Panc1 (cell line): ENCODE measurements at regions not wholly inside any gene's neighbourhood (a gene's known extent, or its start where the extent isn't known, plus 50 kb on each side); places are given as distances from the start of the nearest gene placed in this dataset.

Experiments
- ATAC-seq: fragments of 200-7000 bp; cut with Tn5 transposase; 2 replicates; pipeline ENCODE4 v1.9.1; 2020; ENCODE audit warnings: mild to moderate bottlenecking, moderate library complexity
- BruUV-seq: library from RNA; stranded (reverse); fragments of 400-500 nt; replicated peaks from 2 replicates; lab custom pipeline; 2021; lab: Mats Ljungman, UMichigan
- CTCF ChIA-PET: fragments of 300-600 bp; sonication (Branson Sonifier 250); formaldehyde crosslinking; loops from one replicate; lab custom pipeline; 2022; ENCODE audit warnings: antibody characterized with exemption; lab: Charles Lee
- POLR2A ChIA-PET: fragments of 300-600 bp; sonication (Branson Sonifier 250); formaldehyde crosslinking; loops from one replicate; lab custom pipeline; 2022; ENCODE audit warnings: antibody characterized with exemption; lab: Charles Lee
- DNase-seq: peaks from one replicate; pipeline ENCODE4 v3.0.0-alpha.2; 2010; ENCODE audit warnings: low read depth, low spot score
- H3K27ac ChIP-seq: 2 replicates; pipeline ENCODE4 v1.5.1; 2011; ENCODE audit warnings: mild to moderate bottlenecking, low read length, inconsistent platforms
- H3K27me3 ChIP-seq: fragments of 200-500 bp; sonication (Bioruptor generic); 2 replicates; pipeline ENCODE4 v1.6.0; 2014; ENCODE audit warnings: low read length, inconsistent platforms; ENCODE audit not compliant: control insufficient read depth, insufficient read depth
- H3K36me3 ChIP-seq: fragments of 200-500 bp; sonication (Bioruptor generic); 2 replicates; pipeline ENCODE4 v1.5.1; 2014; ENCODE audit warnings: inconsistent platforms, mild to moderate bottlenecking, low read length, moderate library complexity; ENCODE audit not compliant: control insufficient read depth, insufficient read depth
- H3K4me1 ChIP-seq: 2 replicates; pipeline ENCODE4 v1.5.1; 2011; ENCODE audit warnings: inconsistent platforms, mild to moderate bottlenecking, low read length, moderate library complexity; ENCODE audit not compliant: control insufficient read depth, insufficient read depth
- H3K4me3 ChIP-seq, 2 experiments: 2 replicates each; pipeline ENCODE4 v1.5.1; 2011 to 2012; ENCODE audit warnings: low read depth in 2 of 2, low read length in 2 of 2, mild to moderate bottlenecking in 2 of 2, inconsistent platforms in 1 of 2, moderate library complexity in 1 of 2
- H3K9me3 ChIP-seq: fragments of 200-500 bp; sonication (Bioruptor generic); 2 replicates; pipeline ENCODE4 v1.5.1; 2014; ENCODE audit warnings: low read depth, mild to moderate bottlenecking, inconsistent platforms, low read length, moderate library complexity; ENCODE audit not compliant: control insufficient read depth, insufficient read depth
- POLR2AphosphoS5 ChIP-seq: IDR thresholded peaks from 2 replicates; pipeline ENCODE4 v1.6.1; 2012; ENCODE audit warnings: mild to moderate bottlenecking, low read depth, low read length, moderate library complexity
- SIN3A ChIP-seq: IDR thresholded peaks from 2 replicates; pipeline ENCODE4 v1.6.1; 2012; ENCODE audit warnings: low read depth, mild to moderate bottlenecking, low read length, moderate library complexity, borderline replicate concordance; ENCODE audit not compliant: insufficient read depth
- TCF7L2 ChIP-seq: IDR thresholded peaks from 2 replicates; pipeline ENCODE4 v1.6.1; 2011; ENCODE audit warnings: mild to moderate bottlenecking, low read depth, low read length, inconsistent platforms
- in situ Hi-C: cut with HindIII; loops from 2 replicates; pipeline ENCODE4 v1.10.0; 2016; ENCODE audit warnings: low sequenced_read_pairs, low pct_unique_long_range_greater_than_20kb
- intact Hi-C: fragments of 100-400 bp; cut with micrococcal nuclease; formaldehyde crosslinking; loops from one replicate; pipeline ENCODE4 v1.10.0; 2022; ENCODE audit not compliant: unreplicated experiment
- TF ChIP-seq, protein P1 (sequence below): fragments of 450-650 bp; IDR thresholded peaks from 2 replicates; pipeline ENCODE4 v1.5.1; 2017; ENCODE audit warnings: mild to moderate bottlenecking
- TF ChIP-seq, protein P2 (sequence below), 2 experiments: IDR thresholded peaks; 2 replicates each; pipeline ENCODE4 v1.6.1; 2011 to 2012; ENCODE audit warnings: low read depth in 2 of 2, control low read depth in 1 of 2, low read length in 1 of 2, mild to moderate bottlenecking in 1 of 2, moderate library complexity in 1 of 2; ENCODE audit not compliant: insufficient read depth in 1 of 2

DNA sequence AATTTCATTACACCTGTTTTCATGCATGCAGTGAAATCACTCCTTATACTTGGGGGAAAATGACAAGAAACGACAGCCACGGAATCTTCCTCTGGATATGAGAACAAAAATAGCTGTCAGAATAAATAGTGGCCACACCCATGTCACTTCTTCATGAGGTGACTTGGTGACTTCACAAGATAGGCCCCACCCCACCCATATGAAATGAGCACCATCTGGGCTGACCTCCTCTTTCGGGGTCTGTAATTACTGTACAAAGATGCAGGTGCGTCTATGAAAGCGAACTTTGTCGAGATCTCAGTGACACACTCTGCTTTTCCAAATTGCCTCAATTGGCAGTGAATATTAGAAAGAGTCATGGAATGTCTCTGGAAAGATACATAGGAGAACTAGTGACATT lies 184.2 kb upstream of the CCN2 start:
- in situ Hi-C loops (no loop called here), intact Hi-C loops (no loop called here)
- no peak for DNase-seq
- Histone ChIP-seq H3K4me3 (no peak overlapping the region), H3K36me3 (no peaks in the 10 kb centered on the region), H3K9me3 (no peaks in the 10 kb centered on the region), H3K27ac (no peak overlapping the region), H3K4me1 (0 out of 2 replicates have a peak, but pooled peaks cover 6% of the 10 kb centered on the region), H3K27me3 (no peaks in the 10 kb centered on the region)
- ChIA-PET POLR2A (no interaction called here), CTCF (no interaction called here)
- no TSS peak for BruUV-seq
- ATAC-seq, result no peak
- TF ChIP-seq, protein P1, sequence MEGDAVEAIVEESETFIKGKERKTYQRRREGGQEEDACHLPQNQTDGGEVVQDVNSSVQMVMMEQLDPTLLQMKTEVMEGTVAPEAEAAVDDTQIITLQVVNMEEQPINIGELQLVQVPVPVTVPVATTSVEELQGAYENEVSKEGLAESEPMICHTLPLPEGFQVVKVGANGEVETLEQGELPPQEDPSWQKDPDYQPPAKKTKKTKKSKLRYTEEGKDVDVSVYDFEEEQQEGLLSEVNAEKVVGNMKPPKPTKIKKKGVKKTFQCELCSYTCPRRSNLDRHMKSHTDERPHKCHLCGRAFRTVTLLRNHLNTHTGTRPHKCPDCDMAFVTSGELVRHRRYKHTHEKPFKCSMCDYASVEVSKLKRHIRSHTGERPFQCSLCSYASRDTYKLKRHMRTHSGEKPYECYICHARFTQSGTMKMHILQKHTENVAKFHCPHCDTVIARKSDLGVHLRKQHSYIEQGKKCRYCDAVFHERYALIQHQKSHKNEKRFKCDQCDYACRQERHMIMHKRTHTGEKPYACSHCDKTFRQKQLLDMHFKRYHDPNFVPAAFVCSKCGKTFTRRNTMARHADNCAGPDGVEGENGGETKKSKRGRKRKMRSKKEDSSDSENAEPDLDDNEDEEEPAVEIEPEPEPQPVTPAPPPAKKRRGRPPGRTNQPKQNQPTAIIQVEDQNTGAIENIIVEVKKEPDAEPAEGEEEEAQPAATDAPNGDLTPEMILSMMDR, result no peak
- TF ChIP-seq SIN3A (no peak), TCF7L2 (no peak), POLR2AphosphoS5 (no peak)
- TF ChIP-seq, protein P2, sequence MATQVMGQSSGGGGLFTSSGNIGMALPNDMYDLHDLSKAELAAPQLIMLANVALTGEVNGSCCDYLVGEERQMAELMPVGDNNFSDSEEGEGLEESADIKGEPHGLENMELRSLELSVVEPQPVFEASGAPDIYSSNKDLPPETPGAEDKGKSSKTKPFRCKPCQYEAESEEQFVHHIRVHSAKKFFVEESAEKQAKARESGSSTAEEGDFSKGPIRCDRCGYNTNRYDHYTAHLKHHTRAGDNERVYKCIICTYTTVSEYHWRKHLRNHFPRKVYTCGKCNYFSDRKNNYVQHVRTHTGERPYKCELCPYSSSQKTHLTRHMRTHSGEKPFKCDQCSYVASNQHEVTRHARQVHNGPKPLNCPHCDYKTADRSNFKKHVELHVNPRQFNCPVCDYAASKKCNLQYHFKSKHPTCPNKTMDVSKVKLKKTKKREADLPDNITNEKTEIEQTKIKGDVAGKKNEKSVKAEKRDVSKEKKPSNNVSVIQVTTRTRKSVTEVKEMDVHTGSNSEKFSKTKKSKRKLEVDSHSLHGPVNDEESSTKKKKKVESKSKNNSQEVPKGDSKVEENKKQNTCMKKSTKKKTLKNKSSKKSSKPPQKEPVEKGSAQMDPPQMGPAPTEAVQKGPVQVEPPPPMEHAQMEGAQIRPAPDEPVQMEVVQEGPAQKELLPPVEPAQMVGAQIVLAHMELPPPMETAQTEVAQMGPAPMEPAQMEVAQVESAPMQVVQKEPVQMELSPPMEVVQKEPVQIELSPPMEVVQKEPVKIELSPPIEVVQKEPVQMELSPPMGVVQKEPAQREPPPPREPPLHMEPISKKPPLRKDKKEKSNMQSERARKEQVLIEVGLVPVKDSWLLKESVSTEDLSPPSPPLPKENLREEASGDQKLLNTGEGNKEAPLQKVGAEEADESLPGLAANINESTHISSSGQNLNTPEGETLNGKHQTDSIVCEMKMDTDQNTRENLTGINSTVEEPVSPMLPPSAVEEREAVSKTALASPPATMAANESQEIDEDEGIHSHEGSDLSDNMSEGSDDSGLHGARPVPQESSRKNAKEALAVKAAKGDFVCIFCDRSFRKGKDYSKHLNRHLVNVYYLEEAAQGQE (IDR thresholded peaks at IDR 0.05; ENCODE audit: insufficient read depth in 1 of 2, low read depth in 2 of 2, low read length in 1 of 2), result no peak

DNA sequence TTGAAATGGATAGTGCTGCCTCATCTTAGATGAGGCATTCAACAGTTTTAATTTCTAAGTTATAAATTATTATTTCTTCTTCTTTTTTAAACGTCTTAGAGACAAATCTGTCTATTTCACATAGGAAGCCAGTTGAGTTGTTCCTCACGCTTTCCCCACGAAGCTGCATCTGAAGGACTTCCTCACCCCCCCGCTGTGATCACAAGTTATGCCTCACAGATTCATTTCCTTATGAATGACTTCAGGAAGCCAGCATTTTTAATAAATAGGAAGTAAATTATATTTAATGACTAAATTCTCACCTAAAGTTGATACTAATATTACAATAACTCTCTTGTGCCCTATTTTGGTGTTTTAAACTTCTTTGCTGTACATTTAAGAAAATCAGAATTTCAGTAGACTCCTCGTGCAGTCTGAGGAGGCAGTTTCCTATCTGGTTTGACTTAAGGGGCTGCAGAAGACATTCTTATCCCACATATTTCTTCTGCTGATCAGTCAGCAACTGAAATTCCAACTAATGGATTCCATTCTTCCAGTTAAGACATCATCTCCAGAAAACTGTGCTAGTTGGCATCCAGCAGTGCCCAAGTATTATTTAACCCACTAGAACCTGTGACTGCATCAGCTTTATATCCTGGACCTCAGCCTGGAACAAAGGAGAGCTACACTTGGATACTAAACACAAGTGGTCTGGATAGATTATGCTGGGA lies 182.7 kb upstream of the CCN2 start:
- in situ Hi-C loops (no loop called here), intact Hi-C loops (no loop called here)
- 0 out of 2 replicates have a peak, but pooled peaks cover 6% of the 10 kb centered on the region for H3K4me1 ChIP-seq
- H3K27me3 ChIP-seq, result no peaks in the 10 kb centered on the region
- ChIA-PET POLR2A (interaction anchor here (0.6 kb wide), 1 partner anchor 21 kb away, joined by 3 read pairs; no protein-coding TSS in a partner anchor), CTCF (no interaction called here)
- H3K4me3 ChIP-seq, result no peak overlapping the region
- ATAC-seq (no peak), DNase-seq (no peak)
- TF ChIP-seq SIN3A, result no peak
- TF ChIP-seq, protein P2 (IDR thresholded peaks at IDR 0.05; ENCODE audit: insufficient read depth in 1 of 2, low read depth in 2 of 2, low read length in 1 of 2), result no peak
- TF ChIP-seq, protein P1, result no peak
- TF ChIP-seq POLR2AphosphoS5, result no peak
- TF ChIP-seq TCF7L2, result no peak
- BruUV-seq, result no TSS peak
- H3K27ac ChIP-seq, result no peak overlapping the region
- no peaks in the 10 kb centered on the region for H3K9me3 ChIP-seq
- H3K36me3 ChIP-seq, result no peaks in the 10 kb centered on the region
